ENCODE measurements at regions not wholly inside any gene's neighbourhood (a gene's known extent, or its start where the extent isn't known, plus 50 kb on each side); places are given as distances from the start of the nearest gene placed in this dataset.

DNA sequence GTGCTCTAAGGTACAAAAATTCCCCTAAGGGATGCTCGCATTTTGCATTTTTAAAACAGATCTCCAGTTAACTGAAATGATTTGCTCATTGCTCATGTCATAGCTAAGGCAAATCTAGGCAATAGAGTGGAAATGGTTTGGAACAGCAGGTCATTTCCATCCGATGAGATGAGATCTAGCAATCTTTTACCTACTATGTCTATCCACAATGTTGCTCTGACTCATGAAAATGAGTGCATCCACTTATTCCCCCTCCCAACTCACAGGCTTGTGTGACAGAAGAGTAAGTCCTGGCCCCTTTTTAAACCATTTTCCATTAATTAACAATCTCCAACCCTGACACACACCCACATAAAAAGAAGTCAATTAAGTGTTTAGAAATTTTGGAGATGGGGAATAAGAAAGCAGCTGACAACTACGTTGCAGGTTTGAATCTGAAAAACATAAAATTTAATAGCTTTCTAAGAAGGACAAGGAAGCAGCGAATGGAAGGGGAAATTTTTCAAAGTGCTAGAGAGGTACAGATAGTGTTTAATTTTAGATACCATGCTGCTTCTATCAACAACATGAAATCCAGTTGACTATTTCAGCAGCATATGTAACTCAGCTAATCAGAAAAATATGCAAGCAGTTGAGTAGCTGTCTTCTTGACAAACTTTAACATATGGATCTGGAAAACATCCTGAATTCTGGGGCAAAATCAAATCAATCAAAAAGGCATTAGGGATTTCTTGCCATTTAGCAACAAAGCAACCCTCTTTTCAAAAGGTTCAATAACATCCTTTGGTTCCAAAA, 112.0 kb downstream of the TMCO5A start:
- DNase-seq (ENCODE audit: low spot score), result no peak

DNA sequence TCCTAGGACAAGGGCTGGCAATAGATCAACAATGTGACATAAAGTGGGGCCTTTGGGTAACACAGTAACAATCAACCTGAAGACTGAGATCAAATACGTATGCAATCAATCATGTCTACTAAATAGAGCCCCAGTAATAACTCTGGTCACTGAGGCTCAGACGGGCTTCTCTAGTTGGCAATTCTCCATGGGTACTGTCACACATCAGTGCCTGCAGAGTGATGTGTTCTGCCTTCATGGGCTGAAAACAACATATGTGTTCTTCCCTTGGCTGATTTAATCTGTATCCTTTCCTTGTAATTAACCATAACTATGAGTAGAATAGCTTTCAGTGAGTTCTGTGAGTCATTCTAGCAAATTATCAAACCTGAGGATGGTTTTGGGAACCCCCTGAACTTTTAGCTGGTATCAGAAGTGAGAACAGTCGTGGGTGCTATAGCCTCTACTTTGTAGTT, 113.6 kb downstream of the TMCO5A start:
- no peak for DNase-seq (ENCODE audit: low spot score)

DNA sequence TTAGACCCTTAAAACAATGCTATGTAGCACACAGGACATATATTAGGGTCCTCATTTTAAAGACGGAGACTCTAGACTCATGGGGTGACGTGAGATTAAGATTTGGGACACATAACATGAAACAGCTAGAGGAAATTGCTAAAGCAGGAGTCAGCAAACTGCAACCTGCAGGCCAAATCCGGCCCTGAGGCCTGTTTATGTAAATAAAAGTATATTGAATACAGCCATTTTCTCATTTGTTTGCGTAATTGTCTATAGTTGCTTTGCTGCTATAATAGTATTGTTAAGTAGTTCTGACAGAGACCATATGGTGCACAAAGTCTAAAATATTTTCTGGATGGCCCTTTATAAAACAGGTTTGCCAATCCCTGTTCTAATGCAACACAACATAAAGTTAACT, 115.5 kb downstream of the TMCO5A start:
- no peak for DNase-seq (ENCODE audit: low spot score)

DNA sequence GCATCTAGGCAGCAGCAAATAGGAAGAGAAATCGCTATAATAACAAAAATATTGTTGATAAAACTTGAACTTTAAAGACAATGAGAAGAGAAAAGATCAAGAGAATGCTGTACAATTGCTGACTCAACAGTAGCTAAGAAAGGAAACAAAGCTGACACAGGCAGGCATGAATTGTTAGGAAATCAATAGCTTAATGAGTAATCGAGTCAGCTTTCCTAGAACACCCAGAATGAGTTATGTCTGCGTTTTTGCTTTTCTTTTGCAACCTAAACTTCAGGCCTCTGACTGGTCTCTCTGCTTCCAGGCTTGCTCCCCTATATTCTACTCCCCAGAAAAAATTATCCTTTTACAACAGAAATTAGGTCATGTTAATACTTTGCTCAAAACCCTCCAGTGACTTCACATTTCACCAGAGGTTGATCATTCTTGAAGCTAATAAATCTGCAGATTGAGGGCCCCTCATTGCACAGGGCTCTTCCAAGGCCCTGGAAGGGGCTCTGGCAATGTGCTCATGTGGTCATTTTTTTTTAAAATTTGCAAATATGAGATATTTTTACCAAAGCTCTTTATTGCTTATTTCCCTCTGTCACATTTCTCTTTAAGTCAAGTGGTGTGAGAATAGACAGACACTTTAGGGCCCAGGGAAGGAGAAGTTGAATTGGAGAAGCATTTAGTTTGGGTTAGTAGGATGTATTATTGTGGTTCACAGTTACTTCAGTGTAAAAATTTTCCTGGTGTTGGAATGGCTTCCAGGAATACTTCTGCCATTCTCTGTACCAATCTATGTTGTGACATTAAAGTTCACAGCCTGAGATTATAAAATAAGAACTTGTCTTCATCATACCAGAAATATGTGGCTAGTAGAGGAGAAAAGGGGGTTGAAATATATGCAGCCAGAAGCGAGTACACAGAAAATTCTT, 116.3 kb downstream of the TMCO5A start:
- DNase-seq (ENCODE audit: low spot score), result peak; percentile 10

DNA sequence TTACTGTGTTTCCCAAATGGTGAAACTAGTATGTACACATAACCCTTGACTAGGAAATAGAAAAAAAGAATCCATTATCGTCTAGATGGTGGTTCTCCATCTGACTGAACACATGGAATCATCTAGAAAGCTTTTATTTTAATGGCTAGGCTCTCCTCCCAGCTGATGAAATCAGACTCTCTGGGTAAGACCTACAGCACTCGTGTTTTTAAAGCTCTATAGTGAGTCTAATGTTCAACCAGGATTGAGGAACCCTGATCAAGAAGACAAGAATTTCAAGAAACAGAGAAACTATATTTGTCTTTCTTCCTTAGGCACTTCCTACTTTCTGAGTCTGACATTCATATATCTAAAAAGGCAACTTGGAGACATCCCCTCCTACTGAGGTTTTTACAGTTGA, 118.8 kb downstream of the TMCO5A start:
- DNase-seq (ENCODE audit: low spot score), result no peak

DNA sequence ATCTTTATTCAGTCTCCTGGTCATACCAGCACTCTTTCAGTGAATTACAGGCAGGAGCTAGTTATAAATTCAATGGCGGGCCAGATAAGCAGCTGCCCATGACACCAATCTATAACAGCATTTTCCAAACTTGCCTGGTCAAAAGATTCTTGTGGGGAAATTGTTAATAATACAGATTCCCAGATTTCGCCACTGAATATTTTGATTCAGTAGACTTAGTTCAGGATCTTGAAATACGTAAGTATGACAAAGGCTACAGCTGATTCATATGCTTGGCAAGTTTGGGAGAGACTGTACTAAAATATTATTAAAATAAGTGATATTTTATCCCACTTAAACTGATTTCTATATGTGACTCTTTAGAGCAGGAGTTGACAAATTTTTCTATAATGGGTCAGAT, 119.3 kb downstream of the TMCO5A start:
- no peak for DNase-seq (ENCODE audit: low spot score)

DNA sequence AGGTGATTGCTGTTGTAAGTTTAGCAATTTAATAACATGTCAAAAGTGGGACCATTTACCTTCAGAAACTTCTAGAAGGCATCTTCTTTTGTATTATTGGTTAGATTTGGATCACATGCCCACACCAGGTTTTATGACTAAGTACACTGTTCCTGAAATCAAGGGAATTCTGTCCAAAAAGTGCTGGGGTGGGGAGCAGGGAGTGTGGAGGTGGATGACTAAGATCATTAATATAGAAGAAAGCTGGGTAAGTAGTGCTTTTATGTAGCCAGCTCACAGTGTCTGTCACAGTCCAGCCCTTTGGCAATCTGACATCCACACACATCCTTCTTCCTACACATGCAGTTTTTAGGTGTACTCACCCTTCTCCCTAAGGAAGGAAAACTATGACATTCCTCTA, 120.0 kb downstream of the TMCO5A start:
- no peak for DNase-seq (ENCODE audit: low spot score)

DNA sequence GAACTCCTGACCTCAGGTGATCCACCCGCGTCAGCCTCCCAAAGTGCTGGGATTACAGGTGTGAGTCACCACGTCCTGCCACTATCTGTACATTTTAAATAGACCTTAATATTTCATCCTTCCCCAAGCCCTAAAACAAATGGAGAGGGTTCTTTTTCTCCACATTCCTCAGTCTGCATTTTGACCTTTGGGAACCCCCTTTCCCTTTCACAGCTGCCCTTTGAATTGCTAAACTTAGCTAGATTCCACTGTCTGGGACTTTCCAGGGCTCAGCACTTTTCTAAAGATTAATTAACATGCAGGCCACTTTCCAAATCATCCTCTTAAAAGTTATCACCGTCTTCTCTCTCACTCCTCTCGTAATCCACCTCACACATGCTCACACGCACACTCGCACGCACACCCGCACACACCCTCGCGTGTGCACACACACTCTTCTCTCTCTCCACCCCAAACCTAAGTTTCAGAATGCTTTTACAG, 124.2 kb downstream of the TMCO5A start:
- no peak for DNase-seq (ENCODE audit: low spot score)

DNA sequence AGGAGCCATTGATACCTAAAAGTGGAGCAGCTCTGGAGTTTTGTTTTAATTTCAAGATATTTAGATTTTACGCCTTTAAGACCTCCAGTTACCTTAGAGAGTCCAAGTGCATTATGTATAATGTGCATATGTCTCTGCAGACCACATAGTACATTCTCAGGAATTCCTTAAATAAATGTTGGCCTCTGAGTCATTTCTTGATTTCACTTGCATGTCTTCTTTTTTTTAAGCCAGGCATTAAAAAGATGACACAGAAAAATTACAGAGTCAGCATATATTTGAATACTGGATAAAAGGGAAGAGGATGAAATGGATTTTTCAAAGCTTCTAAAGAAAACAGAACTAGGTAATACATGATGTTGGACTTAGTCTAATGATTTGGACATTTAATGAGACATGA, 125.2 kb downstream of the TMCO5A start:
- DNase-seq (ENCODE audit: low spot score), result no peak

DNA sequence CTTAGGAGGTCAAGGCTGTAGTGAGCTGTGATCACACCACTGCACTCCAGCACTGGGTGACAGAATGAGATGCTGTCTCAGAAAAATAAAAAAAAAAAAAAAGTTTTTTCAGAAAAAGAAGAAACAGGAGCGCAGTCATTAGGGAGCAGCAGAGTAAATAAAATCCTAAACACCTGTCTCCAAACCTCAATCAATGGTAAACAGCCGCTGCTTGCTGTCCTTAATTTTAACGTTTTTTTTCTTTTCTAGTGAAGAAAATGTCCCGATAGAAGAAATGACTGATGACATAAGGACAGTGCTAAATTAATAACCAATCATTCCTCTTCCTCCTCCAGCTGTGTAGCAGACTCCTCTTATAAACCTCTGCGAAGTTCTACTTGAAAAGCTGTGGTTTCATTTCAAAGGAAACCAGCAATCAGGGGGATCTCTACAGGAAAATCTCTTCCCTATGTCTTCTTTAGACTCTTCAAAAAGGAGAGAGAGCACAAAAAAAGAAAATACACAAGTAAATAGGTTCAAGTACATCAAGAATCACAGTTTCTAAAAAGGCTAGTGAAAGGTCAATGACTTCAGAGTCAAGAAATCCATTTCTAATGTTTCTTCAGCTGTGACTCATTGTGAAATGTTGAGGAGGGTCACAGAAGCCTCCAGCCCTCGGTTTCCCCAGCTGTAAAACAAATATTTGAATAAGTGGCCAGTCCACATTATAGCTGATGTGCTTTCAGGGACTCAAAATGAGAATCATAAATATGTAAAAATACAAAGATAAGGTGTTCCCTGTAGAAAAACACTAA, 127.6 kb downstream of the TMCO5A start:
- DNase-seq (ENCODE audit: low spot score), result no peak

DNA sequence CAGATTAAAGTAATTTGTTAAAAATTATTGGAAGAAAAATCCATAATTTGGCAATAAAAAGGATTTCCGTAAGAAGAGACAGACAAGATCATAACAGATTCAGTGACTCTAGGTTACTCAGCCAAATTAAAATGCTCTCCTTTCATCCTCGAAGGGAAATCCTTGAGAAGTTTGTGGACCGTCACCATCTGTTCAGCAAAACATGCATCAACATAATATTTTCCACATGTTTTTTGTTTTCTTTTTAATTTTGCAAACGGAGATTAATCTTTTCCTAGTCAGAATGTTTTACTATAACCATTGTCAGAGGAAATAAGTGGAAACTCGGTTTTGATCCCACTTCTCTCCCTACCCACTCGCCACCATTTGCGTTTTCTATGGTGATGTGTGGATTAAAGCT, 128.3 kb downstream of the TMCO5A start:
- DNase-seq (ENCODE audit: low spot score), result no peak

DNA sequence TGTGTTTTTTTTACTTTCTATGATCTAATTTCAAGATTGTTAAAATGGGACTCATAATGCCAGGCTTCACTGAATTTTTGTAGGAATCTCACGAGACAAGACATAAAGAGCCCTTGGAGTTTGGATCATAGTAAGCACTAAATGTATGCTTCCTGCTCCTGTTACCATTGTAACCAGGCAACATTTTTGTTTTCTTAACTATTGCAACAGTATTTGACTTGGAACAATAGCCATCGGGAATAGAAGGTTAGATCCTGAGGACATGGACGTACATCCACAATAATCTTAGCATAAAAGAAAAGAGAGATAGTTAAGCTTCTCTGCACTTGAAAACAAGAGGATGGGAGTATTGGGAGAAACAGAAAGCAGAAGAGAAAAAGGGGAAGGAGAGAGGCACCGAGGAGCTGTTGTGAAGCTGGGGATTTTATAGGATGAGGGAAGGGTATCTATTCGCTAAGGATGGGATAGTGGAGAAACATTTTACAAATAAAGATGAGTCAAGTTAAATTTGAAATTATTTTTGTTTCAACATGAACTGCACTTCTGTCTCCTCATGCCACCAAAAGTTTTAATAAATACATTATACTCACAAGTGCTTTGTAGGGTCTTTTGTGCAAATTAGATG, 131.4 kb downstream of the TMCO5A start:
- no peak for DNase-seq (ENCODE audit: low spot score)

DNA sequence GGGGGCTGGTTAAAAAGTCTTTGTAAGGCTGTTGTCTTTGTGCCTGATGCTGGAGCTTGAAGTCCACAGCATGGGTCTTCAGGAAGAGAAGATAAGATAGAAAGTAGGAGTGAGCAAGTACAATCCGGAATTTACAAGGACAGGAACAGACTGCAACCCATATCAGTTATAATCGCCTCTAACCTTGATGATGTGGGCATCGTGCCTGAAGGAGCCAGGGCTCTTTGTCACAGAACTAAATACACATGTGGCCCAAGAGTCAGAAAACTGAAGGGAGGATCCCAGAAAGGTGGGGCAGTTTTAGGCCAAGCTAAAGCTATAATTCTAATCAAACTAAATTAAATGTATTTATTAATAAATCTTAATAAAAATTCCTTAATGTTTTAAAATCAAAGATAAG, 132.2 kb downstream of the TMCO5A start:
- no peak for DNase-seq (ENCODE audit: low spot score)

DNA sequence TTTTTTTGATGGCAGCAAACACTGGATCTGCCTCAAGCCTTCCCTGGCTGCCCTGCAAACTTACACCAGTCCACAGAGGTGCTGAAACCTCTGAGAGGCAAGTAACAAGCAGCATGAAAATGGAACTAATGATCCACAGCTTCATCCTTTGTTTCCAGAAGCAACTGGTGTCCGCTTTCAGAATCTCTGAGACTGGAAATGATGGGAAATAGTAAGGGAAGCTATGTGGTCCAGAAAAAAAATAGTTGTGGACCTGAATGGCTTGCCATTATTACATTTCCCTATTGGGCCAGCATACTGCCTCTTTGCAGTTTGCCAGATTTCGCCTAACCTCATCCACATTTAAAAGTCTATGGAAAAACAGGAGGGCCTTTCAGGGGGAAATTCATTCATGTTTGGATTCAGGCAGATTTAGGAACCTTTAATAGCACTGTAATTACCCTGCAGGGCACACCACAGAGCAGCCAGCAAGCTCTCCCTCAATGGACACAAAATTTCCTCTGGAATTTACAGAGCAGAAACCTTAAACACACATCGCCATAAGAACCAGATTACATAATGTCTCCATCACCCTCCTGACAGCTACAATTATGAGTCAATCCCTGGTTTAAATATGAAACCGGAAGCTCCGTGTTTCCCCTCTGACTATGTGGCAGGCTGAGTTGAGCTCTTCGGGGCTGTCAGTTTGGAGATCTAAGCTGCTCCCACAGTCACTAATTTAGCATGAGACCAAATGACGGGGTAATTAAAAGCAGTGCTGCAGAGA, 134.4 kb downstream of the TMCO5A start:
- peak; percentile 13 for DNase-seq (ENCODE audit: low spot score)

DNA sequence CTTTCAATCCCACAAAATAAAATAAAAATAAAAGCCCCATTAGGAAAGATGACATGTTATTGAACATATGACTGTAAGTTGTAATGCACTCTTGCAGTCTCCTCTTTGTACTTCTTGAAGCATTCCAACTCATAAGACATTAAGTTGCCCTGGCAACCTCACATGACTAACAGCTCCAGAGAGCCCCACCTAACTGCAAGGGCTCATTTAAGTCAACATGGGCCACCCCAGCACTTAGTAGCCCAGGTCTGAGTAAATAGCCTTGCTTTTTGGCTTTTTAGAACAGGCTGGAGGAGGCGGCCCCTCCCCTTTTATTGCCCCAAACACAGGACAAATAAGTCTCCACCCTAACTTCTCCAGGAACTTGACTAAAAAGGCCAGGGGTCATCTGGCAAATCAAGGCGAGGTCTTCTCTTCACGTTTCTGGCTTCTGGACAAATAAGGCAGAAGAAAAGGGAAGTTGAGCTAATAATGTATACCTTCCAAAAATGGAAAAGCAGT, 135.1 kb downstream of the TMCO5A start:
- peak; percentile 6 for DNase-seq (ENCODE audit: low spot score)

DNA sequence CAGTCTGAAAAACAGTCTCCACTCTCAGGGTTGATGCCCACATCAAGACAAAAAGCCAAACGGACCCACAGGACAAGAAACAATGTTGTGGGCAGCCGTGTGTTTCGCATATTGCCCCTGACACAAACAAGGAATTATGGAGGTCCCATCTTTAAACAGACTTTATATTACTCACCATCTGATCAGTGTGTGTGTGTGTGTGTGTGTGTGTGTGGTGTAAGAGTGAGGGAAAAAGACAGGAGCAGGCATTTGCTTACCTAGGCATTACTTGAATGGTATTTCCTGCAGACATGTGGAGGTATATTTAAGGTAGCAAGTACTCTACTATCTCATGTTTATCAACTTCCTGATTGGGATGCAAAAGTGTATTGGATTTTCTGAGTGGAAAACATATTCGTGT, 136.3 kb downstream of the TMCO5A start:
- no peak for DNase-seq (ENCODE audit: low spot score)

DNA sequence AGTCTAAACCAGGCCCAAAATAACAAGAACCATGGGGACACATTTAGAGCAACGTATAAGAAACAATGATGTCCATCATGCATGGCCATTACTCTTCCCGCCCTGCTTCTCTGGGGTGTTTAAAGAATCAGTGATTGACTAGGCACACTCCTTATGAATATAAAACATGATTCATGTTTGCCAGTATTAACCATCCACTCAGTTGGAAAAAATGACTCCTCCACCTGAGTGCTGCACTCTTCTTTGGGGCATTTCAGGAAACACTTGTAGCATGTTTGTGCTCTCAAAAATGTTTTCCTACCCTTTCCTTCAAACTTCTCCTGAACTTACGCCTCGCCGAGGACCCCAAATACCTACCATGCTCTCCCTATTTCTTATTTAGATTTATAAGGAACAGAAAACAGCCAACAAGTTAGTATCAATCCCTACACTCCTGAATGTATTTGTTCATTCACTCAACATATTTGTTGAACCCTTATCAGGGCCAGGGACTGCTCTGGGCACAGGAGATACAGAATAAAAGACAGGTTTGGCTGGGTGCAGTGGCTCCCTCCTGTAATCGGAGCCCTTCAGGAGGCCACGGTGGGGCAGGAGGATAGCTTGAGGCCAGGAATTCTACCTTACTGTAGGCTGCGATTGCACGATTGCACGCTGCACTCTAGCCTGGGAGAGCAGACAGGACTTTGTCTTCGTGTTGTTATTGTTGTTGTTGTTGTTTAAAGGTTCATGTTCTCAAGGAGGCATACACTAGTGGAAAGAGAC, 137.0 kb downstream of the TMCO5A start:
- DNase-seq (ENCODE audit: low spot score), result no peak

DNA sequence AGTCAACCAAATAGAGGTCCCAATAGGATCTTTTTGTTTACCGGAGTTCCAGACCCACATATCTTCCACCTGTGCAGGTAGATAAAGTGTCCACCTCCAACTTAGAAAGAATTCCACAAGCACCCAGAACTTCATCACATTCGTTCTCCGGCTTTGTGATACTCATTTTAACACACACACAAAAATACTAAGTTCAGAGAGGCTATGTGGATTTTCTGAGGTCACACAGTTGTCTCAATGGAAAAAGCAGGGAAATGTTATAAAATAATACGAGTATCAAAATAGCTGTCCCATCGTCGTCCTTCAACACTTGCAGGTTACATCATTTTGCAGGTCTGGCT, 137.5 kb downstream of the TMCO5A start:
- DNase-seq (ENCODE audit: low spot score), result no peak

DNA sequence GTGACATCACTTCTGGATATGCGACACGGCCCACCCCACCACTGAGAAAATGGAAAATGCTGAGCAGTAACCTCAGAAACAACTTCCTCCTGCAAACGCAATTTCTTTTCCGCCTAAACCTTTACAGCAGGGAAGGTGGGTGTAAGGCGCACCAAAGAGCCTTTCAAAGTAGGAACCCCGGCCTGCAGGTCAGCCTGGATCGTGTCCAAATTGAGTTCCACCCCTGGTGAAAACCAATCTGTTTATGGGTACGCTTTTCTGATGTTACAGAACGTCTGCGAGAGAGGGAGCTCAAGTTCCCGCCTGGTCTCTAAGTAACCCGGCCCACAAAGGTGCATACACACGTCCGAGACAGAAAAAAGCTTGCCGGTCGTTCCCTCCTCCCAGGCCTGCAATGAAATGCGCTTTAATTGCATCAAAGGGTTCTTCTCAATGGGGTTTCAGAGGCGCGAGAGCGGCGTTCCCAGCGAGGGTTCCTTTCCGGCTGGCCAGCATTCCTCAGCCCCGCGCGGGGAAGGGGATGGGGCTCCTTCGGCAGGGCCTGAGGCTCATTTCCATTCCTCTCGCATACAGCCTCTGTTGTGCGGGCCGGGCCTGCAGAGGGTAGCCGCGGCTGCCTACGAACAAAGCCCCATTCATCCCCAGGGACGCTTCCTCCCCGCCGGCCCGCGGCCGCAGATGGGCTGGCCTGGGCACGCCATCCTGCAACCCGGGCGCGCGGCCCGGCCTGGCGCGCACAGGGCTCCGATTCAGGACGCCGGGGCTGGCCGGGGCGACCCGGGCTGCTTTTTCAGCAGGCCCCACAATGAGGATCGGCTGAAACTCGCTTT, 138.1 kb downstream of the TMCO5A start:
- peak; percentile 46 for DNase-seq (ENCODE audit: low spot score)
